Fibroblast of upper back skin (primary cell): ENCODE measurements at regions not wholly inside any gene's neighbourhood (a gene's known extent, or its start where the extent isn't known, plus 50 kb on each side); places are given as distances from the start of the nearest gene placed in this dataset.

Source experiments
- DNase-seq: peaks from one replicate; pipeline ENCODE4 v3.0.0-alpha.2; 2013

DNA sequence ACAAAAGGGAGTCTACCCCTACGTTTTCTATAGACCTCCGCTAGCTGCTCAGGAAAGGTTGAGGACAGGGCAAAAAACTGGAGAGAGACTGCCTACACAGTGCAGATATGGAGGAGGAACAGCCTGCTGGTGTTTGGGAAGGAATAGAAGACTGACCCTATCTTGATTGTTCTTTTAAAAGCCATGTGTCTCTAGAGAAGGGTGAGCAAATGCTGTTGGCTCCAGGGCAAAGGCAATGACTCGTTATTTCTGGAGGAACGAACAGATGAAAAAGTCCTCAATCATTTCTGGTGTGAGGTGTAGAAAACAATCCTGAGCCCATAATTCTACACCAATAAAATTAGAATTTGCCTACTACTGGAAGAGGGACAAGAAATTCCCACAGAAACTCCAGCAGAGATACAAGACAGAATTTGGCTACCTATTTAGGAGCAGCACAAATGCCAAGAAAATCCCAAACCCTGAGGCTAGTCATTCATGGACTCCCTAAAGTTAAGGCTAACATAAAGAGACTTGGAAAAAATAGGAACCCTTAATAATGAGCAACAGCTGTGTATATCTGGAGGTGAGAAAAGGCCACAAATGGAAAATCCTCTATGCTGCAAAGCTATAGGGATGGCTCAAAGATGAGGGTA is 1206.3 kb upstream of the CNTN5 start:
- peak; percentile 36 for DNase-seq

DNA sequence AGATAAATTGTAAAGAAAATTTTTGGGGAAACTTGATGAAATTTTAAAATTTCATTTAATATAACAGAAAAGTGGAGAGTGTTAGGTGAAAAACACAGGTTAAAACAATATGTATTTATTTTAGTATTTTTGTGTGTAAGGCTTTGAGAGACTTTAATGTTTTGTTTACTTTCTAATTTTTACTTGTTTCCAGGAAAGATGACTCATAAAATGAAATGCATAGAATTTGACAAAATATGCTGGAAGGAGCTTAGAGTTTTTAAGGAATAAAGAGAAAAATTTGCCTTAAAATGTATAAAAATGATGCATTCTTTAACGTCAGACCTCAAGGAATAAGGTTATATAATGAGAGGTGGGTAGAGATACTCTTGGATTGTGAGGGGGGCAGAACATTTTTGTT is 1205.1 kb upstream of the CNTN5 start:
- DNase-seq: peak; percentile 3

DNA sequence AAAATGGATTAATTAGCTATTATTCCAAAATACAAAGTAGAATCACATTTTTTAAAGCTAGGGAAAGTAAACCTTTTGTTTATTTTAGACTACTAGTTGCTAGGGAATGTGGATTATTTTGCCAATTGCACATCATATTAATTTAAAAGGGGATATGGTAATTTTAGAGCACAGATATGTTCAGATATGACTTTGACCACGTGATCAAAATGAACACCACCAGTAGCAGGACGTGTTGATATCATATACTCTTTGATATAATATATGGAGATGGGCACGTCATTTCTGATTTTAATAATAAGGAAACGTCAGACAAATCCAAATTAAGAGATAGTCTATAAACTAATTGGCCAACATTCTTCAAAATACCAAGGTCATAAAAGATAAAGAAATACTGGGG is 1188.3 kb upstream of the CNTN5 start:
- DNase-seq: no peak

DNA sequence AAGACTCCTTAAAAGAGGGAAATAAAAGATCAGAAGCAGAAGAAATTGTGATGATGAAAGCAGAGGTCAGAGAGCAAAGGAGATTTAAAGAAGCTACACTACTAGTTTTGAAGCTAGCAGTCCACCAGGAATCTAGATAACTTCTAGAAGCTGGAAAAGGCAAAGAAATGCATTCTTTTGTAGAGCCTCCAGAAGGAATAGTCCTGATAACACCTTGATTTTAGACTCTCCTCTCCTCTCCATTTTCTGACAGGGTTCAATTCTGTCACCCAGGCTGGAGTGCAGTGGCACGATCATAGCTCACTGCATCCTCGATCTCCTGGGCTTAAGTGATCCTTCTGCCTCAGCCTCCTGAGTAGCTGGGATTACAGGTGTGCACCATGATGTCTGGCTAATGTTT is 1187.3 kb upstream of the CNTN5 start:
- no peak for DNase-seq

DNA sequence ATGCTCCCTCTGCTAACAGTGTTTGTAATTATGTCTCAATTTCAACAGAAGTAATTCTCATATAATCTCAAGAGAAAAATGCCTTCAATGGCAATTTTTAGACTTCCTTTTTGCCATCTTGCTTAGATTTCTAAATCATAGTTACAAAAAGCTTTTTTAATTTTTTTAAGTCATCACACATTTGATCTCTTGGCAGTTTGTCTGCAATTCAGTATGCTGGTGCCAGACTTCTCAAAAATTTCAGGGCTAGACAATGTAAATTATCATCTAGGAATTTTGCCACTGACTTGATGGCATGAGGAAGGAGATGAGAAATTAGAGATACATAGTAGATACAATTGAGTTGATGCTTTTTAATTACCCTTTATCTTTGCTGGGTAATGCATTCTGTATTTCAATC is 1176.7 kb upstream of the CNTN5 start:
- DNase-seq: no peak

DNA sequence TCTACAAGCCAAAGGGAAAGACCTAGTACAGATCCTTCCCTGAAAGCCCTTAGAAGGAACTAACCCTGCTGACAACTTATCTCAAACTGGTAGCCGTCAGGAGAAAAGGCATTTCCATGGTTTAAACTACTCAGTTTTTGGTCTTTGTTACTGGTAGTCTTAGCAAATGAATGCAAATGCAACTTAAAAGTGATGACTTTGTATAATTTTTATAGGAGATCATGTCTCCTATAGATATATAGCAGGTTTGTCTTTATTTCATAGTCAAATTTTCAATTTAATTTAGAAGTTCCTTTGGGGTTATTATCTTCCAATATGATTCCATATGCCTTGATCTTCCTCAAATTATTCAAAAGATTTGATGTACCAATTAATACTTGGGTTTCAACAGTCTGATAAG is 1173.0 kb upstream of the CNTN5 start:
- DNase-seq: no peak

DNA sequence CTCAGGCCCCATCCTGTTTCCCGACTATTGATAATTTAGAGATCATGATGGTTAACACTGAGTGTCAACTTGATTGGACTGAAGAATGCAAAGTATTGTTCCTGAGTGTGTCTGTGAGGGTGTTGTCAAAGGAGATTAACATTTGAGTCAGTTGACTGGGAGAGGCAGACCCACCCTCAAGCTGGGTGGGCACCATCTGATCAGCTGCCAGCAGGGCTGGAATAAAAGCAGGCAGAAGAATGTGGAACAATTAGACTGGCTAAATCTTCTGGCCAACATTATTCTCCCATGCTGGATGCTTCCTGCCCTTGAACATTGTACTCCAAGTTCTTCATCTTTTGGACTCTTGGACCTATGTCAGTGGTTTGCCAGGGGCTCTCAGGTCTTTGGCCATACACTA is 1170.0 kb upstream of the CNTN5 start:
- no peak for DNase-seq

DNA sequence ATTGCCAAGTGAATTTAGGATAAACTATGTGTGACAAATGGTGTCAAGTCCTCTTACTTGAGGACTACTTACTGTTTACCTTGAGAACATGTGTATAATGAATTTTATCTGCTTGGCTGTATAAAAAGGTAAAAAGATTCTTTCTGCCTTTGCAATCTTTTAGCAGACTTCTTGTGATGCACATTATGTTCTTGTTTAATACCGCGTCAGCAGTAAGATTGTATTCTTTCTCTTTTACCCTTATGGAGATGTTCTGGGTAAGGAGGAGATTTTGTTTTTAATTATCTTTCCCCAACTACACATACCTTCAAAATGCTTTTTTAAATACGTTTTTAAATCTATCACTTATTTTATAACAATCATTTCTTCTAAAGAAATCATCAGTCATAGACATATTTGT is 1166.4 kb upstream of the CNTN5 start:
- no peak for DNase-seq

DNA sequence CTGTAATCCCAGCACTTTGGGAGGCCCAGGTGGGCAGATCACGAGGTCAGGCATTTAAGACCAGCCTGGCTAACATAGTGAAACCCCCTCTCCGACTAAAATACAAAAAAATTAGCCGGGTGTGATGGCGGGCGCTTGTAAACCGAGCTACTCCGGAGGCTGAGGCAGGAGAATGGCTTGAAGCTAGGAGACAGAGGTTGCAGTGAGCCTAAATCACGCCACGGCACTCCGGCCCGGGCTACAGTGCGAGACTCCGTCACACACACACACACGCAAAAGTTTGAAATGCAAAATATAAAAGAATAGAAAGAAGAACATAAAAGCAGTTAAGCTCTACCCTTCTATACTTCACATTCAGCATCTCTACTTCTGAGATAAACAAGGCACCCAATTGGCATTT is 1165.9 kb upstream of the CNTN5 start:
- no peak for DNase-seq

DNA sequence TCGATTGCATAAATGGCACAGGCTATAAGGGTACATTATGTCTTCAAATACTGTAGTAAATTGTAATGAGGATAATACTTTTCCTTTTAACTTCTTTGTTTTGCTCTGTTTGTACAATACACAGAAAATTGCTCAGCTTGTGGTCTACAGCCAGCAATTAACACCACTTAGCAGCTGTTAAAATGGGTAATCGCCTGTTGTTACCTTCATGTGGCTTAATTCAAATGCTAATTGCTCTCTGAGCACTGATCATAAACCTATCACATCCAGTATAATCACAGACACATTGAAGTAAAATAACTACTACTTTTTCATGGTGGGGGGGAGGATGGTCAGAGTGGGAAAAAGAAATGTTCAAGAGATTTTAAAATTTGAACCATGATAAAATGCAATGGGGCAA is 1164.1 kb upstream of the CNTN5 start:
- no peak for DNase-seq

DNA sequence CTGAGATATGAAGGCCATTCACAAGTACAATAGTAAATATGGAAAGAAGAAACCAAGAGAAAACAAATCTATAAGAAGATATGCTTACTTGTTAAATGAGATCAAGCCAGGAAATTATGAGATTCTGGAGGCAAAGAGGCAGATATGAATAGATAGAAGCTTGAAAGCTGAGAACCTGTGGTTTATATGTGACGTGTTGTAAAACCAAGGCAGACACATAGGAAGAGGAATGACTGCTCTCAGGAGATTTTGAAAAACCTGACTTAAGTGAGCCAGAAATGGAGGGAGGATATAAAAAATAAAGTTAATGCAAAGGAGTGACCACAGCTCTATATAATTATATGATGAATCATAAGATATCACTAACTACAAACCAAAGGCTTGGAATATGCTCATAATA is 1160.5 kb upstream of the CNTN5 start:
- DNase-seq: peak; percentile 39

DNA sequence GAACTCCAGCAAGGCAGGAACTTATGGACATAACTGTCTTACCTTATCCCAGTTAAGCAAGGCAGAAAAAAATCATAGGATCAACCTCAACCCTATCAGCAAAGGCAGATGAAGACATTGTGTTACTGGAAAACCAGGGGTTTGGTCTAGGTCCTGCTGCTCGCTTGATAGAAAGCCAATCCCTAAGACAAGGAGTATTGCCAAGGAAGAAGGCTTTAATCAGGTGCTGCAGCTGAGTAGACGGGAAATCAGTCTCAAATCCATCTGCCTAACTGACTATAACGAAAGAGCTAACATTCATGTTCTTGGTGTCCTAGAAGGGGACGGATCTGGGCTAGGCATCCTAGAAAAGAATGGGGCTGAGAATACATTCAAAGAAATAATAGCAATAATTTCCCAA is 1158.7 kb upstream of the CNTN5 start:
- DNase-seq: no peak

DNA sequence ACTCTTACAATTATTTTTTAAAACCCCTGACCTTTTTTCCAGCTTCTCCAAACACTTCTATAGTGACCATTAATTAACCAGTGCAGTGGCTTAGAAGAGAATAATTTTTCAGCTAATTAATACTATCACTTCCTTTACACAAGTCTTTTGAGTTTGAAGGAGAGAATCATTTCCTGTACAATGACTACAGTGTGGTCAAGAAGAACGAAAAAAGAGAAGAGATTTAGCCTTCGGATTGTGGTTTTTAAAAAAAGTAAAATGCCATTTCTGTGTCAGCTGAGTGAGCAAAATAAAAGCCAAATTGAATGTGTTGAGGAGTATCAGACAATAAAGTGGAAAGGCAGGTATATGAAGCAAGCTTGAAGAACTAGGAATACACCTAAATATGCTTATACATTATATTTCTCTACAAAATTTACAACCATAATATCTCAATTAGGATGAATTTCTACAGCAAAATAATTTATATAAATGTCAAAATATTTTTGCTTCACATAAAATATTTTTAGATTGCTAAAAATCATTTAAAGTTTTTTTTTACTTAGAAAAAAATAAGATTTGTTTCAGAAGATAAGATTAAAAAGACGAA is 1155.2 kb upstream of the CNTN5 start:
- DNase-seq: no peak

DNA sequence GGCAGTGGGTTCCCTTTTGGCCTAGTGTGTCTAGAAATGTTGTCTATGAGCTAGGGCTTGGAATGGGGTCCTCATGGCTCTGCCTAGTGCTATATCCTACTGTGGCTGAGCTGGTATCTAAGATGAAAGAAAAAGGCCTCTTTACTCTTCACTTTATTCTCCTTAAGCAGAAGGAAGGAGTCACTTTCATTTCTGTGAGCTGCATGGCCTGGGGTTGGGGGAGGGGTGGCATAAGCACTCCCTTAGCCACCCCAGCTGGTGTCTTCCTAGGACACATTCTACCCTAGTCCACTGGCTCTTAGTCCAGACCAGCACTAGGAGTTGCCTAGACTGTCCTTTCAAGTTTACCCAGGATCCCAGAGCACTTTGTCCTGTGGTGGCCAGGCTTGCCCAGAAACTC is 1148.9 kb upstream of the CNTN5 start:
- no peak for DNase-seq

DNA sequence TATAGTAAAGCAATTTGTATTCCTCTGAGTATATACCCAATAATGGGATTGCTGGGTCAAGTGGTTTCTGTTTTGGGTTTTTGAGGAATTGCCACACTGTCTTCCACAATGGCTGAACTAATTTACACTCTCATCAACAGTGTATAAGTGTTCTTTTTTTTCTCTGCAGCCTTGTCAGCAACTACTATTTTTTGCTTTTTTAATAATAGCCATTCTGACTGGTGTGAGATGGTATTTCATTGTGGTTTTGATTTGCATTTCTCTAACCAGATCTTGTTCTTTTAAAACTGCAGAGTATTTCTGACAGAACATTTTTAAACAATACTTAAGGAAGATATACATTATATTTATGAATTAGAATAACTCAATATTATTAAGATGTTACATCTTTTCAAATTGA is 1140.5 kb upstream of the CNTN5 start:
- DNase-seq: peak; percentile 1

DNA sequence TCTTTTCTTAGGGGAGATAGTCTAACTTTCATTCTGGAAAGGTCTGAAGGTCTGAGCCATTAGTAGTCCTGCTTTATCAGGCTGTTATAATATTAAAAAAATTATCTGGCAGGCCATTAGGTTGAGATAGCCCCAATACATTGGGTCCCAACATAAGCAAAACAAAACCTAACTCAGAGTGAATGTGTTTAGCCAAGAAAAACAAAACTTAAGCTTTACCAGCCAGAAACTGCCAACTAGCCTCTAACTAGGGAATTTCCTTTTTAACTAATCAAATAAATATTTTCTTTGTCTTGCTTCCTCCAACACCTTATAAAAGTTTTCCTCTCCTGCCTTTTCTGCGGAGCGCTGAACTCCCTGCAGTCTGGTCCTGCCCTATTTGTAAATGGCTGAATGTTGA is 1137.7 kb upstream of the CNTN5 start:
- DNase-seq: no peak

DNA sequence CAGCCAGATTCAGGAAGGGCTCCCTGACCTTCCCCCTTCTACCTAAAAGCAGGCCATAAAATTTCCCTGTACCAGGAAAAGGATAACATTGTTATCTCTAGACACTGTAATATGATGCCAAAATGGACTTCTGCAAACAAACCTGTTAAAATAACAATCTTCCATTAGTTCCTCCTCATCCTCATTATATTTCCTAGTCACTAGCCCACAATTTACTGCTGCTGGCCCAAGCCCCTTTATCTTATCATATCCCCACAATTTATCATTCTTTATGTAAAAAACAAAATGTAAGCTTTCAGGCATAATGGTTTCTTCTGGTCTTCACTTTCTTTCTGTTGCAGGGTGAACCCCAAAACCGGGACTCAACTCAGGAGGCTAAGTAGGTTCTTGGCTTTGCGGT is 1132.1 kb upstream of the CNTN5 start:
- DNase-seq: no peak

DNA sequence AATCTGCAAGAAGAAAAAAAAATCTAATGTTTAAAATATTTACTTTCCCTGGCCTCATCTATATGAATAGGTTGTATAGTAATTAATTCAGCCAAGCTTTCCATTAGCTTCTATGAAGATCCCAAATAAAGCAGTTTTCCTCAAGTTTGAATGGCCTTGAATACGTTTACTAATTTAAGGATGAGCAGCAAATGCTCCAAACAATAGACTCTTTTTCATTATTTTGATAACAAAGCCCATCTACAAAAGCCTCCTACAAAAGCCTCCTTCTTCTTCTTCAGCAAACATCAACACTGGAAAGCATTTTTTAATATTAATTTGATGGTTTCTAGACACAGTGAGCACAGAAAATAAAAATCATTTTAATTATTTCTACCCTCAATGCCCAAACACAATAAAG is 1130.3 kb upstream of the CNTN5 start:
- no peak for DNase-seq

DNA sequence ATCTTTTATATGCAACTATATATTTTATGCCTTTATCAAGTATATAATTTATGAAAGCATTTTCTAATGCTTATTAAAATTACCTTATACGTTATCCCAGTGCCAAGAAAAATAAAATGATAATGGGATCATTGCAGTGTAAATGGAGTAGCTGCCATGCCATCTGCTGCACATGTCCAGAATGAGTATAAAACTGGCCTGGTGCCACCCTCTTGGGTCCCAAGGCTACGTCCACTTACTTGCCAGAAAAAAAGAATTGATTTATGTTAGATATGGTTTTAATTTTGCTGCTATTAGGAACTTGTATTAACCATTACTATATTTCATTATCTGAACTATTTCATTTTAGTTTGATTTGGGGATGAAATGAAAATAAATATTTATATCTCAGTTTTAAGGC is 1127.1 kb upstream of the CNTN5 start:
- DNase-seq: no peak

DNA sequence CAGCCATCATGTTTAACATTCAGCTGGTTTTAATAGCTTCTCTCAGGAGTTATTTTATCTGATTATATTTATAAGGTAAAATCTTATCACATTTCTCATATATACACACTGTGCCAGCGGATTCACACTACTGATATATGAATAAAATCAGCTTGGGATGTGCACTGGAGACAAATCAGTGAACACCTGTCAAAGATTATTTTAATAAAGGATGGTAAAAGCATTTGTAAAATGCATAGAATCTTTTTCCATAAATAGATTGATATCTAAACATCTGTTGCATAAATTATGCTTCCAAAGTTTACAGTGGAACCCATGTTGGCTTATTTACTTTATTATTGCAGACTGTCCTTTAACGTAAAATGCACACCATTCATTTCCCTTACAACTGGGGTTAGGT is 1125.8 kb upstream of the CNTN5 start:
- no peak for DNase-seq

DNA sequence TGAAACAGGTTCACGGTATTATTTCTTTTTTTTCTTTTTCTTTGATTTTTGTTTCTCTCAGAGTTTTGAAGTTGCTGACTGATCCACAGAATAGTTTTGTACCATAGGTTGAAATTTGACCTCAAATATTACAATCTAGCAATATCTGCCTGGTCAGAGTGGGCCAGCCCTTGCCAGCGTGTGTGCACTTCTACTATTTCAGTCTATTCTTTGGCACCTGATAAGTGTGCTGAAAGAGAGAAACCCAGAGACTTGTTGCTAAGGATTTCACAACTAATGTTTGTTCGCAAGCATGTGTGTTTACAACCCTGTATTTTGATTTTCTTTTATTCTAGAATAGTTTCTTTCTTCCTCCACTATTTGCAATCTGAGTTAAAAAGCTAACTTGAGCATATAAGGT is 1125.2 kb upstream of the CNTN5 start:
- no peak for DNase-seq

DNA sequence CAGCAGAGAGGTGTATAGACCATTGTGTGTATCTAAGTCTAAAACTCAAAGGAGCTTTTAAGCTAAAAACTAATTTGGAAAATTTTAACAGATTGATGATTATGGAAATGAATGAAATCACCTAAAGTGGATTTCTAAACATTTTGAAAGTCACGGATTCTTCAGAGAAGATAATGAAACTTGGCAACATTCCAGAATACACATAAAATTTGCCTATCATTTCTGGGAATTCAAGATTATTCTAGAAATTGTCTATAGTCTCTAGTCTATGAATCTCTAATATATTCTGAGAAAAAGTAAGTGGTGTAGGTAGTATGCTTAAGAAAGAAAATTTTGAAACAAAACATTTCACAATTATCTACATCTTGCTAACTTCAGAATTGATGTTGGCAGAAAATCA is 1117.9 kb upstream of the CNTN5 start:
- DNase-seq: no peak

DNA sequence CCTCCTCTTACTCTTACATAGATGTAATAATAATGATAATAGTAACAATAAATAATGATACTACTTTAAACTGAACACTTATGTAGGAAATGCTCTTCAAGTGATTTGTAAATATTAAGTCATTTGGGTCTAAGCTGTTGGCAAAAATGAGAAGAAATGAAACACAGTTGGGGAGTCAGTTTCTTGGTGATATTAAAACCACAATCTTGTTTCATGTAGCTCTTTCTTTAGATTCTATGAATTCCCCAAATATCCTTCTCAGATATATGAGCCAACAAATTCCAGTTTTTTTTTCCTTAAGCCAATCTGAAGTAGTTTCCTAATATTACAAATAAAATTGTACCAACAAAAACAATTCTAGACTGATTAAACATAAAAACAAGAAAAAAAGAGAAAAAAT is 1115.6 kb upstream of the CNTN5 start:
- DNase-seq: peak; percentile 8

DNA sequence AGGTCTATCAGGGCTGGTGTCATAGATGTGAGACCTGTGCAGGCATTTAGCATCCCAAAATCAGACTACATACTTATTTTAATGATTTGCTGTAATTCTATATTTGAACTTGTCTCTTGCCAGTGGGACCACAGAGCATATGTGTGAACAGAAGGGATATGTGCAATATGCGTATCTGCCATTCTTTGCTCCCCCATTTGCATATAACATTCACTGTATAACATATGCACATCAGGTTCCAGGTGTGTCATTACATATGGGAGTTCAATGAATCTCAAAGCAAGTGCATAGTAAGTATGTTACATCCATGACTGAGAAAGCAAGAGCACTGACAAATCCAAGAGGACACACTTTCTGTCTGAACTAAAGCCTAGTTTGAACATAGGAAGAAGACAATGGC is 1115.1 kb upstream of the CNTN5 start:
- no peak for DNase-seq

DNA sequence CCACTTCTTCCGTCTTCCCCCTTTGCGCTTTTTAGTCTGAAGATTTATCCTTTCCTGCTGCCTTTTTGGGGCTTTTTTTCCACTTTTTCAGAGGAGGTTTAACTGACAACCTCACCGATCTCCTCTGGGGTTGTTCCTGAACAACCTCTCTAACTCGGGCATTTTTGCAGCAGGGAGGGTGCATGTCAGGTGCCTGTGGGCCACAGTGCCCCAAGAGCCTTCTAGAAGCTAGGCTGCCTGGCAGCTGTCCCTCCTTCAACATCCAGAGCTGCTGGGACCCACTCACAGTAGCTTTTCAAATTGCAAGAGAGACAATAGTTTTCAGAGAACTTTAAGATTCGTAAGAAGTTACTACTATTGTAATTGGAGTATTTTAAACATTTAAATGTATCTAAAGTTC is 1112.4 kb upstream of the CNTN5 start:
- DNase-seq: no peak
